ENCODE measurements at regions not wholly inside any gene's neighbourhood (a gene's known extent, or its start where the extent isn't known, plus 50 kb on each side); places are given as distances from the start of the nearest gene placed in this dataset.
"Not testable (repeated sequence)": the region's sequence is repeated elsewhere in the genome, so short reads cannot be mapped to it uniquely, and the experiment has no call there.

GRCh38 chr5:101346447-101346846 lies 443.4 kb upstream of the ST8SIA4 start:
- WGBS = 71% methylated on average over 1 of the region's 8 CpGs
- H3K9me3 ChIP-seq = no peaks in the 10 kb centered on the region
- no peak overlapping the region for H3K27ac ChIP-seq
- DNase-seq (ENCODE audit: low spot score in 2 of 2) = no peak
- H3K27me3 ChIP-seq = no peaks in the 10 kb centered on the region
- no peak for TF ChIP-seq POLR2AphosphoS5 (IDR thresholded peaks at IDR 0.05)
- no peak for TF ChIP-seq POLR2A (IDR thresholded peaks at IDR 0.05)
- TF ChIP-seq CTCF (IDR thresholded peaks at IDR 0.05) = no peak
- TF ChIP-seq EP300 (IDR thresholded peaks at IDR 0.05) = no peak
- H3K36me3 ChIP-seq = no peaks in the 10 kb centered on the region
- no peaks in the 10 kb centered on the region for H3K4me1 ChIP-seq
- no peak overlapping the region for H3K4me3 ChIP-seq

DNA sequence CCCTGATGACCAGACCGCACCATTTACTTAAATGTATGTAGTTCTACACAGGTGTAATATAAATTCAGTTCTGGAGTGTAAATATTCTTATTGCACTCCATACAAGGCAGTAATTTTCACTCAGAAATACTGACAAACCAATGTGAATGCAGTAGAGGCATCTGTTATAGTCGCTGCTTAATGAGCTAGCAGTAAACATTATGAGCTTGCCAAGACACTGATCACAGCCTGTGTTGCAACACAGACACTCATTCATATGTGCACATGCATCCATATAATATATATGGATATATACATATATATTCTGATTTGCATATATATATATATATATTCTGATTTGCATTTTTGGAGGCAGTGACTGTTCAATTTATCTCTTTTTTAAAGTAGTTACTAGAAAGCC lies 435.1 kb upstream of the ST8SIA4 start:
- Histone ChIP-seq H3K4me3 (no peak overlapping the region), H3K27ac (no peak overlapping the region), H3K9me3 (no peaks in the 10 kb centered on the region), H3K36me3 (no peaks in the 10 kb centered on the region), H3K27me3 (no peaks in the 10 kb centered on the region), H3K4me1 (no peaks in the 10 kb centered on the region)
- TF ChIP-seq POLR2AphosphoS5 (IDR thresholded peaks at IDR 0.05) = no peak
- no peak for TF ChIP-seq CTCF (IDR thresholded peaks at IDR 0.05)
- no peak for TF ChIP-seq EP300 (IDR thresholded peaks at IDR 0.05)
- TF ChIP-seq POLR2A (IDR thresholded peaks at IDR 0.05) = no peak
- 76% methylated on average over 2 of the region's 2 CpGs for WGBS
- no peak for DNase-seq (ENCODE audit: low spot score in 2 of 2)

DNA sequence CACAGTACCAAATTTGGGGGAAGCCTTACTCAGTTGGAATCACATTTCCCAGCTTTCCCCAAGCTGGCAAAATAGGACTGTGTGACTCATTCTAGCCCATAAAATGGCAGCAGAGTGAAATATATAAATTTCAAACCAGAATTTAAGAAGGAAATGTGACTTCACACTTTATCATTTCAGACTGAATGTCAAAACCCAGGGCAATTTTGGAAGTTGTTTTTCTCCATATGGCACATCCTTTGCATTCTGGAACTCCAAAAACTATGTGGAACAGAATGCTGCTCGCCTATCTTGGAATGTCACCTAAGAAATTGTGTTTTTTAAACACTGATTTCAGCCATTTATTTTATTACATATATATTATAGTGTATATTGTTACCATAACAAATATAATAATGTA lies 424.7 kb upstream of the ST8SIA4 start:
- H3K27me3 ChIP-seq = no peaks in the 10 kb centered on the region
- H3K4me3 ChIP-seq = no peak overlapping the region
- H3K27ac ChIP-seq = no peak overlapping the region
- 80% methylated on average over 1 of the region's 1 CpG for WGBS
- H3K9me3 ChIP-seq = no peaks in the 10 kb centered on the region
- no peaks in the 10 kb centered on the region for H3K36me3 ChIP-seq
- no peaks in the 10 kb centered on the region for H3K4me1 ChIP-seq
- no peak for TF ChIP-seq EP300 (IDR thresholded peaks at IDR 0.05)
- TF ChIP-seq CTCF (IDR thresholded peaks at IDR 0.05) = no peak
- DNase-seq (ENCODE audit: low spot score in 2 of 2) = no peak

- no peak for TF ChIP-seq POLR2A (IDR thresholded peaks at IDR 0.05)
- TF ChIP-seq CTCF (IDR thresholded peaks at IDR 0.05) = no peak
- TF ChIP-seq POLR2AphosphoS5 (IDR thresholded peaks at IDR 0.05) = no peak
- no peak for TF ChIP-seq EP300 (IDR thresholded peaks at IDR 0.05)
- Histone ChIP-seq H3K9me3 (no peaks in the 10 kb centered on the region), H3K4me3 (no peak overlapping the region), H3K36me3 (no peaks in the 10 kb centered on the region), H3K4me1 (no peaks in the 10 kb centered on the region), H3K27me3 (no peaks in the 10 kb centered on the region), H3K27ac (no peak overlapping the region)
- DNase-seq (ENCODE audit: low spot score in 2 of 2) = no peak
Observed at GRCh38 chr5:101326766-101327165, 423.7 kb upstream of the ST8SIA4 start.

GRCh38 chr5:101316401-101316800 lies 413.3 kb upstream of the ST8SIA4 start:
- not testable (repeated sequence) for H3K27ac ChIP-seq; H3K27me3 ChIP-seq; H3K4me1 ChIP-seq; H3K36me3 ChIP-seq; H3K9me3 ChIP-seq; DNase-seq (ENCODE audit: low spot score in 2 of 2); H3K4me3 ChIP-seq
- 90% methylated on average over 7 of the region's 7 CpGs for WGBS

- Histone ChIP-seq H3K9me3 (no peaks in the 10 kb centered on the region), H3K36me3 (no peaks in the 10 kb centered on the region), H3K4me3 (no peak overlapping the region), H3K27ac (no peak overlapping the region), H3K27me3 (no peaks in the 10 kb centered on the region), H3K4me1 (no peaks in the 10 kb centered on the region)
- no peak for TF ChIP-seq POLR2AphosphoS5 (IDR thresholded peaks at IDR 0.05)
- TF ChIP-seq EP300 (IDR thresholded peaks at IDR 0.05) = no peak
- TF ChIP-seq CTCF (IDR thresholded peaks at IDR 0.05) = no peak
- TF ChIP-seq POLR2A (IDR thresholded peaks at IDR 0.05) = no peak
- no peak for DNase-seq (ENCODE audit: low spot score in 2 of 2)
- 70% methylated on average over 5 of the region's 5 CpGs for WGBS
Observed at GRCh38 chr5:101306391-101307137, 403.5 kb upstream of the ST8SIA4 start.

Data from suprapubic skin (tissue), 4 donors.